HG02870 (cell line): ENCODE measurements at regions not wholly inside any gene's neighbourhood (a gene's known extent, or its start where the extent isn't known, plus 50 kb on each side); places are given as distances from the start of the nearest gene placed in this dataset.

Experiments
- ATAC-seq: cut with Tn5 transposase; IDR thresholded peaks from one replicate; pipeline ENCODE4 v1.9.1; 2021; ENCODE audit warnings: mild to moderate bottlenecking, moderate library complexity; ENCODE audit not compliant: unreplicated experiment

DNA sequence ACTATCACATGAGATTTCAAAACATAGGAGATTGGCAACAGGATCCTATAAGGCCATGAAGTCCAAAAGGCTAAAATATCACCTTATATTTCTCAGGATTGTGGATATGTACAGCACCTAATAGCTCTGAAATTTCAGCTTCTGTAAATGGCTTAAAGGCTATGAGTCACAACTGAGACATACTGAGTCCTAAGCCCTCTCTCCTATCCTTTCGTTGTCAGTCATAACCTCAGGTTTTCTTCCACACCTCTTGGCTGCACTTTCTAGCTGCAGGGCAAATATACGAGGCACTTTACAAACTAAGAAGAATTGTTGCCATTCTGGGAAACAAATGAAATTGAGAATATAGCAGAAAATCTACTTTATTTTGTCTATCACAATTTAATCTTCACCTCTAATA is 969.9 kb upstream of the EPHA7 start:
- ATAC-seq = no peak

- ATAC-seq = no peak
Observed at GRCh38 chr6:94377835-94378234, 958.5 kb upstream of the EPHA7 start.

- ATAC-seq = no peak
Observed at GRCh38 chr6:94376876-94377275, 957.5 kb upstream of the EPHA7 start.

GRCh38 chr6:94372229-94372628 is 952.9 kb upstream of the EPHA7 start:
- ATAC-seq = no peak

- ATAC-seq = no peak
Observed at GRCh38 chr6:94367316-94367715, 948.0 kb upstream of the EPHA7 start.

DNA sequence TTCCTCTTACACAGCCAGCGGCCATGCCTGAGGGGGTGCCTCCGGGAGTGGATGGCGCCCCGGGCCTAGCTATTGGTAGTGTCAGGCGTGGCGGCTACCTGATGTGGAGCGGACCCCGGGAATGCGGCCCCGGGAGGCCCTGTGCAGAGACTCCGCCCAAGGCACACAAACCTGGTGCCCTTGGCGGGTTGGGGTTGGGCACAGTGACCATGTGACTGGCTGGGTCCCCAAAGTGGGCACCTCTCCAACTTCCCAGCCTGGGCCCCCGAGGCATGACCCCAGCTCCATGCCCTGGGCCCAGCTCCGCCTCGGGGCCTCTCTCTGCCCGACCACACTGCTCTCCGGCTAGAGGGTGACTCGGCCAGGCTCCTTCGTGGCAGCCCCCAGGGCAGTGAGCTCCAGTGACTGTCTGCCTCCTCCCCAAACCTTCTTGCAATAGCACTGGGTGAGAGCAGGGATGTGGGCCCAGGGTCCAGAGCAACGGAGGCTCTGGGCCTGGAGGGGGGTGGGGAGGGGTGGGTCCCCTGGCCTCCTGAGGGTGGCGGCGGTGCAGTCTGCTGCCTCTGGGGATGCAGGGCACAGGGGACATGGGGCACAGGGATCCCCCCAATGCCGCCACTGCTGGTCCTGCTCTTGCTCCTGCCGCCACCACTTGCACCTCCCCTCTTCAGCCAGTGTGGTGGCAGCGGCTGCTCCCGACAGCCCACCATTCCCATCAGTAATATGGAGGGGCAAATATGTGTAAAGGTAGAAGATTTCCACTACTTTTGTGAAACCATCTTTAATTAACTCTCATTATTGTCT is 942.9 kb upstream of the EPHA7 start:
- no peak for ATAC-seq

- ATAC-seq = no peak
Observed at GRCh38 chr6:94361304-94362060, 942.1 kb upstream of the EPHA7 start.

- ATAC-seq = no peak
Observed at GRCh38 chr6:94357381-94357980, 938.1 kb upstream of the EPHA7 start.

DNA sequence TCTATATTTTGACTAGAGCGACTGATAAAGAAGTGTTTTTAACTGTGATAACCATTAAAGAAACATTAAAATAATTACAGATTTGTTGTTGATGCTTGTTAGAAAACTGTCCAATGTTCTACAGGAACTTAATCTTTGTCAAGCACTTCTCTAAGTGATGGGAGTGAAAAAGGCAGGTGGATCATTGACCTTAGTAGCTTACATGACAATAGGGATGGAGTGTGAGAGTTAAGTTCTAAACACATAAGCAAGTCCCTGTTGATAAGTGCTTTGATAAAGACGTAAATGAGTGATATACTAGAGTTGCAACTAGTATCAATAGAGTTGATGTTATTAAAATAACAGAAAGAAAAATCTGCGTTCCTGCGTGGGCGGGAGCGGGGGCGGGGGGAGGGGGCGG is 931.5 kb upstream of the EPHA7 start:
- ATAC-seq = no peak

DNA sequence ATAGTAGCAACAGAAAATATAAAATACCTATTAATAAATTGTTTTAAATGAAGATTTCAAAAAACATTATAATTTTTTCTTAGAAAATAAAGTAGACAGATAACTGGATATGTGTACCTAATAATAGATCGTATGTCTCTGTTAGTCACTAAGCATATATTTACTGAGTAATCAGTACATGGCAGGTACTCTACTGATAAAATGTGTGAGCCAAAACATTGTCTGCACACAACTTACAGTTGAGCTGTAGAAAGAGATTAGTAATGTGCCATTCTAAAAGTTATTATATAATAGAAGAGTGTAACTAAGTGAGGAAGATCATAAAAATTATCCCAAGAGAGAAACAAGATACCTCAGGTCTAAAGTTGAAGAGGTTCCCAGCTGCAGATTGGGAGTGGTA is 929.9 kb upstream of the EPHA7 start:
- ATAC-seq = no peak

- no peak for ATAC-seq
Observed at GRCh38 chr6:94344866-94345265, 925.5 kb upstream of the EPHA7 start.

- no peak for ATAC-seq
Observed at GRCh38 chr6:94341173-94341572, 921.8 kb upstream of the EPHA7 start.

- no peak for ATAC-seq
Observed at GRCh38 chr6:94323853-94324252, 904.5 kb upstream of the EPHA7 start.

DNA sequence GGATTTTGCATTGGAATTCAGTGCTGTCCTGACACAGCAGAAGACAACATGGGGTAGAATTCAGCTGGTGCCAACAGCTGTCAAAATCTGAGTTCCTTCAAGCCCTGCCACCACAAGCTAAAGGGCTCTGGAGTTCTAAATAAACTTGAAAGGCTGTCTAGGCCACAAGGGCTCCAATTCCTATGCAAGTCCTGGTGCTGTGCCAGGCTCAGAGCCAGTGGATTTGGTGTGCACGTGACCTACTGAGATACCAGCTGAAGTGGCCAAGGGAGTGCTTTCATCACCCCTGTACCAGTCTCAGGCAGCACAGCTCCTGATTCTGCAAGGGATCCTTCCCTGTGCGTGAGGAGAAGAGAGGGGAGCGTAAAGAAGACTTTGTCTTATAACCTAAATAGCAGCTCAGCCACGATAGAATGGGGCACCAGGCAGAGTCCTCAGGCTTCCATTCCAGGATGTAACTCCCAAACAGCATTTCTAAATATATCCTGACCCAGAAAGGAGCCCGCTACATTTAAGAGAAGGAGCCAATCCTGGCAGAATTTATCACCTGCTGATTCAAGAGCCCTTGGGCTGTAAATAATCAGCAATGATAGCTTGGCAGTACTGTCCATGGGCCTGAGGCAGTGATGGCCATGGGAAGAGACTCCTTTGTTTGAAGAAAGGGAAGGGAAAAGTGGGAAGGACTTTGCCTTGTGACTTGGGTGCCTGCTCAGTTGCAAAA is 881.2 kb upstream of the EPHA7 start:
- no peak for ATAC-seq

GRCh38 chr6:94289131-94289530 is 869.8 kb upstream of the EPHA7 start:
- ATAC-seq = no peak

- ATAC-seq = no peak
Observed at GRCh38 chr6:94278146-94278545, 858.8 kb upstream of the EPHA7 start.

GRCh38 chr6:94272327-94272726 is 853.0 kb upstream of the EPHA7 start:
- no peak for ATAC-seq

DNA sequence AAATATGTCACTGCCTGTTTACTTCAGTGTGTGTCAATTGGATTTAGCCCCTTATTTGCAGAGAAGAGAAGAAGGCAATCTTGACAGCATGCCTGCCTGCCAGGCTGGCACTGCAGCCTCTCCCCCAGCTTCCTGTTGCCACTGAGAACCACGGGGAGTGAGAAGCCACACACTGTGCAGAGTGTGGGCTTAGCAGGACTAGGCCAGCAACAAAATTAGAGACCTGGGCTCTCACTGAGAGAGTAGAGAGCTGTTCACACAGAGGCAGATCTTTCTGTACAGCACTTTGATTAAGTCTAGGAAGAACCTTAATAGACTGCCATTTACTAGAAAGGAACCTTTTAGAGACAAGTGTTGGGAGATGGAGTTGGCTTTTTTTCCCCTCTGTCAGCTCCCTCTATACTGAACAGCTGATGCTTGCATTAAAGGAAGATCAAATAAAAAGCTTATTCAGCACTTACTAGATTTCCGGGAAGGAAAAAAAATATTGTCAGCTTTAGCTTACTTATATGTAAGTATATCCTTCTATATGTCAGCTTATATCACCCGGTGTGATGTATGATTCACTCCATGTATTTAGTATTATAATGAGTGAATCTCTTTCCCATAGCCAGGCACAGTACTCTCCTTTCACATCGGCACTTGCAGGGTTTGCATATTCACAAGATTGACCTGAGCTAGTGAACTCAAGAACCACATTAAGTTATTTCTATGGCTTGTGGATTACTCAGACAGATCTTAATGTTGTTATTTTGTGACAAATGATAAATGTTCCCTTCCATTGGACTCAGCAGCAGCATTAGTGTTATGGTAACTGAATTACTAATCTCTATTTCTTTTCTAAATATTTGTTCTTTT is 851.0 kb upstream of the EPHA7 start:
- no peak for ATAC-seq

DNA sequence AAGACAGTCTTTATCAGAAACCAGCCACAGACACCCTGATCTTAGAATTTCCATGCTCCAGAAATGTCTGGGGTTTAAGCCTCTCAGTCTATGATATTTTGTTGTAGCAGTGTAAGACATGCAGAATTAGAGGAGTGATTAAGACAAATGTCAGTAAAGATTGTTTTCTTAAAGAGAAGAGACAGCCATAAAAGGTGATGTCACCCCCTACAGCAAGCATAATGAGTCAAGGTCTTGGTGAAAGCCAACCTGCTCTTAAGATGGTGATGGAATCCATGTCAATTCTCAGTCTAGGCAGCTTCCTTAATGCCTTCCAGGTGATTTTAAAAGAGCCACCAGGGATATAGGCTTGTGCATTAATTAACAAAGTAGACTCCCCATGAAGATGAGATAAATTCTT is 849.9 kb upstream of the EPHA7 start:
- ATAC-seq = no peak

DNA sequence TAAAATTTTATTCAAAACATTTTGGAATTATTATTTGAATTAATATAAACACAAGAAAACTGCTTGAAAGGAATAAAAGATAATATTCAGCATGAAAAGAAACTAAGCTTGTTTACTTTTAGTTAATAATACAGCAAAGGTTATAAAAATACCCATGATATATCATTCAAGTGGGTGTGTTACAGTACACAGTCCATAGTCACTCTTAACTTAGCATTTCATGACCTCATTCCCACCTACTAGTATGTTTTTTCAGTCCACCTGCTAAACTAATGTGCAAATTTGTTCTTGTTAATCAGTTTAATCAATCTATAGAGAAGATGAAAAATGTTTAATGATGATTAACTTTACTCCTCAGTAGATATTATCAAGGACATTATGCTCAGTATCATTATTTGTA is 841.4 kb upstream of the EPHA7 start:
- no peak for ATAC-seq
